ENCODE measurements at regions not wholly inside any gene's neighbourhood (a gene's known extent, or its start where the extent isn't known, plus 50 kb on each side); places are given as distances from the start of the nearest gene placed in this dataset.

- no peak for DNase-seq
Measured at GRCh38 chr2:196439760-196440159, 199.8 kb upstream of the CCDC150 start.

DNA sequence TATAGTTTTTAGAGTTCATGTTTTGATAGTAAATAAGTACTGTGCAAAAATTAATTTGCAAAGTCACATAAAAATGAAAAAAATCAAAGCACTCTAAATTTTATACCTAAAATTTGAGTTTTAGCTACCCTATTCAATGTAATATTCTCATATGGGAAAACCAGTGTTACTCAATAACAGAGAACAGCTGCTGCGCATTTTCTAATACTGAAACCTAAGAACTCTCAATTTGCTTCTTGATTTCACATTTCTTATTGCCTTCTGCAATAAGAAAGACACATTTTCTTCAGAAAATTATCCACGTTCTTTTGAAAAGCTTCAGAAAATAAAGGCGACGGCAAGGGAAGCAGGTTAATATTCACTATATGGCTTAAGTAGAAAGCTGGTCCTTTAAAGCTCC is 199.1 kb upstream of the CCDC150 start:
- DNase-seq, result no peak

- no peak for DNase-seq
Measured at GRCh38 chr2:196441527-196441926, 198.0 kb upstream of the CCDC150 start.

DNA sequence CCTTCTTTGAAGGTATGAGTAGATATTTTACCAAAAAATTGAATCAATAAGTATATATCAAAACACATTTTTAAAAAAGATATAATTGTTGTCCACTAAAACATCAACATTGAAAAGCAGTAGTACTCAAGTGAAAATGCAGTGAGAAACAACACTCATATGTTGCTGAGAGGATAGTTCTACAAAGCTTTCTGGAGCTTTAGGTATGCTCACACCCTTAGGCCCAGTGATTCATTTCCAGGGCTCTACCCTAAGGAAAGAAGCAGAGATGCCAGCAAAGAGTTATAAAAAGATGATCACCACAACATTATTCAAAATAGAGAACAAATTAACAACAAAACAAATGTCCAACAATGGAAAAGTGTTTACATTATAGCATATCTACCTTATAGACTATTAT is 197.3 kb upstream of the CCDC150 start:
- no peak for DNase-seq

DNA sequence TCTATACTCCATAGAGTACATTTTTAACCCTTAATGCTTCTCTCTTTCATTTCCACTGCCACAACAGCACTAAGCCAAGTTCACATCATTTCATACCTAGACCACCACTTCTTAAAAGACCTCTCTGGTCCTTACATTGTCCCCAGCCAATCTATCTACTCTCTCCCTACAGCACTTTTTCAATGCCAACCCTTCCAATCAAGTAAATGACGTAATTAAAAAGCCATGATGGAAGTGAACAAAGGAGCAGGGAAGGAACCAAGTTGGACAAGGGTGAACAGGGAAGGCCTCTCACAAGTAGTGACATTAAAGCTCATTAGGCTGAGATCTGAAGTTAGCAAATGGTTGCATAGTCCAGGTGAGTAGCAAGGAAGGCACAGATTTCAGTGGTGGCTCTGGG is 195.1 kb upstream of the CCDC150 start:
- DNase-seq, result no peak

- DNase-seq, result no peak
Measured at GRCh38 chr2:196445991-196446390, 193.5 kb upstream of the CCDC150 start.

- DNase-seq, result no peak
Measured at GRCh38 chr2:196448407-196449079, 191.0 kb upstream of the CCDC150 start.

DNA sequence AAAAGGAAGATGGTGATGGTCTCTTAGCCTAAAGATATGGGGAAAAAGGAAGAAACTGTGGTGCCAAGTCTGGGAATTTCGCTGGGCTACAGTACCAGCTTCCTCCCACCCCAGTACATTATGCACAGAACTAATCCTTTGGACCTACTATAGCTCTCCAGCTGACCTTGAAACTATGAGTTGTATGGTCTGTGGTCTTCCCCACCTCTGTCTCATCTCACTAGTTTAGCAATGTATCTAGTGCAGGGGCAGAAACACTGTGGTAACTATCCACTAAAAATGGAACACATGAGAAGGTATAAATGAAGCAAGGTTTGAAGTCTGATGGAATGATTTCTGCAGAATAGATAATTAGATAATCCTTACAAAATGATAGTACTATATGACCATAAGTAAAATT is 190.4 kb upstream of the CCDC150 start:
- no peak for DNase-seq

DNA sequence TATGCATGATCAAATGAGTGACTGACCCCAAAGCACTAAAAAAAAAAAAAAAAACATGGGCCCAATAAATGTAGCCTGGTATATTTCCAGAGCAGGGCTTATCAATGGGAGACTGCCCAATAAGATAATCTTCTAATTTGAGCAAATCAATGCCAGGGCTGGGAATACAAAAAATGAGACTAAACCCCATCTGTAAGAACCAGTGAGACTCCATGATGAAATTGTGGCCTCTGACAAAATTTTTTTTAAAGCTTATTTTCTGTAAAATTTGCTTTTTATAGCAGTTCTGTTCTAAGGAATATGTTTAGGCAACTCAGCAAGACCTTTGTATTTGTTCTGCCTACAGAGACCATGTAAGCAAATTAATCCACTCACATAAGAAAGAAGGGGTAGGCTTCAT is 186.8 kb upstream of the CCDC150 start:
- no peak for DNase-seq

GRCh38 chr2:196453613-196454047 is 185.9 kb upstream of the CCDC150 start:
- DNase-seq, result no peak

- DNase-seq, result no peak
Measured at GRCh38 chr2:196454492-196454891, 185.0 kb upstream of the CCDC150 start.

DNA sequence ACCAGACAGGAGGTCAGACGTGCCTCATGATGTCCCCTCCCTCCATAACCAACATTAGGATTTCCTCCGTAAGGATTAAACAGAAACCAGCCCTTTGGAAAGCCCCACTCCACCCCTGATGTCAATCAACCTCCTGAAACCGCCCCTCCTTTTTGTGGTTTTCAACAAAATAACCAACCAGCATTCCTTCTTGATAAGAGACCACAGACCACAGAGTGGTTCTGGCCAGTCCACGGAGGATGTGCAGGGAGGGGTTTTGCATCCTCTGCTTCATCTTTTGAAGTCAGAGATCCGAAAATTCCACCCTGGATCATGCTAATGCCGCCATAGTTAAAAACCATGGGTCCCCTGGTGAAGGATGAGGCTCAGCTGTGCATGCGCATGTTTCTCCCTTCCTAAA is 180.0 kb upstream of the CCDC150 start:
- no peak for DNase-seq

- DNase-seq, result no peak
Measured at GRCh38 chr2:196463706-196464105, 175.8 kb upstream of the CCDC150 start.

DNA sequence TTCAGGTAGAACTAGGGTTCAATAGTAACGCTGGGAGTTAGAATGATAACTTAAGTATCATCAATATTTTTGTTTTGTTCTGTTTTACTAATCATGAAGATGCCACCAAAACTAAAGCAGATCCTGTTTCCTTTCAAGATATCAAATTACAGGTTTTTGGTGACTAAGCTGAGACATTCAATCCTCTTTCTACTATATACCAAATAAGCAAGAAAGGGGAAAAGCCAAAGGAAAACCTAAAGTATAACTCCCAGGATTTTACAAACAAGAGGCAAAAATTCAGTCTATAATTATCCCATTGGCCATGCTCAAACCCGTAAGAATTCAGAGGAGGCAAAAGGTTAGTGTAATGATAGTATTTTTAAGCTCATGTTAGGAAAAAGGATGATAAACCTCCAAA is 175.2 kb upstream of the CCDC150 start:
- no peak for DNase-seq

DNA sequence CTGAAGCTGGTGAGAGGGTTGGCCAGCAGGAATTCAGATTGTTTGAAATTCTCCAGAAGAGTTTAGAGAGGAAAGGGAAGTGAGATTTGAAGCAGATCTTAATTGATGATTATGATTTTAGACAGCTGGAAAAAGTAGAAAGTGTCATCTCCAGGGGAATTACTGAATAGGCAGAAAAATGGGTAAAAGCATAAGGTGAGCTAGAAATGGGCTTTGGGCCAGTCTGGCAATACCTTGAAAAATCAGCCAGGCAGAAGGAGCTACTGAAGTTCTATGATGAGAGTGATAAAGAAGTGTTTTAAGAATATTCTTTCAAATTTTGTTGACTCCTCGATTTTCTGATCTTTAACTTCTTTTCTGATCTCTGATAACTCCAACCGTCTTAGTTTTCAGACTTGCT is 172.9 kb upstream of the CCDC150 start:
- no peak for DNase-seq

DNA sequence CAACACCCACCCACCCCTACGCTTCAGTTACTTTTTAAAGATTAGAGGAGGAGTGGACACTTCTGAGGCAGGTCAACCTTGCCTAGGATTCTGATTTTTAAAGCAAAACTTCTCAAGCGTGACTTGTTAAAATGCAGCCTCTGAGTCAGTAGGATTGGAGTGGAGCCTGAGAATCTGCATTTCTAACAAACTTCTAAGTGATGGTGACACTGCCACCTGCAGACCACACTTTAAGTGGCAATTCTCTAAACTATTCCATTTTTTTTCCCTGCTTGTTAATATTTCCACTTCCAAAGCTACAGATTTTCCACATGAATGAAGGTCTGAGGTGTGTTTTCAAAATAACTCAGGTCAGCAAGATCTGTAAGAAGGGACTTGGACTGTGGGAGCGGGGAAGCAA is 171.1 kb upstream of the CCDC150 start:
- no peak for DNase-seq

- no peak for DNase-seq
Measured at GRCh38 chr2:196473617-196474016, 165.9 kb upstream of the CCDC150 start.

- no peak for DNase-seq
Measured at GRCh38 chr2:196475611-196476010, 163.9 kb upstream of the CCDC150 start.

DNA sequence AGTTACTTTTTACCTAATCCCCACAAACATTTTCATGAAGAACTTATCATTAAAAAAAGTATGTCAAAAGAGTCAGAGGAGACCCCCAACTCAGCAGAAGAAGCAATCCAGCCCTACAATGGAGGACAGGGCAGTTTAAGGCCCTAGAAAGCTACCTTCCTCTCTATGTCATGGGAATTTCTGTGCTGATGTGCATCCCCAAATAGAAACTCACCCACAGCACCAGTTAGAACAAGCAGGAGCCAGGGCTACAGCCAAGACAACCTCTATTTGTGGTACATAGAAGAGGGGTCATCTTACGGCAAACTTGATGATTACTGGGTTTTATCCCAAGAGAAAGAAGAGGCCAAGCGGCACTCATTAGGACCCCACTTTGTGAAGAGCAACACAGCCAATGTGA is 160.9 kb upstream of the CCDC150 start:
- no peak for DNase-seq

- DNase-seq, result no peak
Measured at GRCh38 chr2:196479350-196479749, 160.2 kb upstream of the CCDC150 start.

DNA sequence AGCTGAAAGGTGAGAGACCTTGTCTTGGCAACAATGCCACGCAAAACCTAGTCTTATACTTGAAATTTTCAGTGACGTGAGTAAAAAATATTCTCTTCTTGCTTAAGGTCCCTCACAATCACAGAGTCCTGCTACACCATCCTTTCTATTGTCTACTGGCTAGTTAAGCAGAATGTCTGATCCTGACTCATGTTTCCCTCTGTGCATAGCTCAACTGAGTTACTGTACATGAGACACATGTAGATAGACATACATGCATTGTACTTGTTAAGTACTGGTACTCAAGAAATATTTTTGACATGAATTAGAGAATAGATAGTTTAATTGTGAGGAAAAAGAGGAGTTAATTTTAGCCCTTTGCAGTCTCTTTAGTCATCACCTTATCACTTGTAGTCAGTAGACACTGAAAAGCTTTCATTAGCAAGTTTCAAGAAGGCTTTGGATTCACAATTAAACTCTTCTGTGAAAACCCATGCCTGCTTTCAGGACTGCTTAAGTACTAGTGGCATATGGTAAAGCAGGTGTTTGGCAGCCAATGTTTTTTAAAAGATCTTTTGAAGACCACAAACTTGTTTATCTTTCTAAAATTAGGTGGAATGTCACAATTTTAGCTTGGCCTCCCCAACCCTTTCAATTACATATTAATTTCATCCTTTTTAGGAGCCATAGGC is 158.7 kb upstream of the CCDC150 start:
- no peak for DNase-seq

DNA sequence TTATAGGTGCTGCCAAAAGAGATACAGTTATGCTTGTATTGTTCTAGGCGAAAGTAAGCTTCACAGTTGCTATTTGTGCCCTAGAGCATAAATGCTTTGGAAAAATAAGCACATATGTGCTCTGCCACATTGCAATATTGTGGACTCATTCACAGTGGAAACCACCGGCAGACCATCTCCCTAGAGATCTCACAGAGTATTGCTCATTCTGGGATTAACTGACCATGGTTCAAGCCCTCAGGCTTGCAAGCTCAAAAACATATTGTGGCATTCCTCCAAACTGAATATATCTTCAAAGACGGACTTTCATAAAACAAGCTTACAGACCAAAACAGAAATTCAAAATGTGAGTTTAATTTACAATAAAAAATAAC is 158.2 kb upstream of the CCDC150 start:
- DNase-seq, result no peak

DNA sequence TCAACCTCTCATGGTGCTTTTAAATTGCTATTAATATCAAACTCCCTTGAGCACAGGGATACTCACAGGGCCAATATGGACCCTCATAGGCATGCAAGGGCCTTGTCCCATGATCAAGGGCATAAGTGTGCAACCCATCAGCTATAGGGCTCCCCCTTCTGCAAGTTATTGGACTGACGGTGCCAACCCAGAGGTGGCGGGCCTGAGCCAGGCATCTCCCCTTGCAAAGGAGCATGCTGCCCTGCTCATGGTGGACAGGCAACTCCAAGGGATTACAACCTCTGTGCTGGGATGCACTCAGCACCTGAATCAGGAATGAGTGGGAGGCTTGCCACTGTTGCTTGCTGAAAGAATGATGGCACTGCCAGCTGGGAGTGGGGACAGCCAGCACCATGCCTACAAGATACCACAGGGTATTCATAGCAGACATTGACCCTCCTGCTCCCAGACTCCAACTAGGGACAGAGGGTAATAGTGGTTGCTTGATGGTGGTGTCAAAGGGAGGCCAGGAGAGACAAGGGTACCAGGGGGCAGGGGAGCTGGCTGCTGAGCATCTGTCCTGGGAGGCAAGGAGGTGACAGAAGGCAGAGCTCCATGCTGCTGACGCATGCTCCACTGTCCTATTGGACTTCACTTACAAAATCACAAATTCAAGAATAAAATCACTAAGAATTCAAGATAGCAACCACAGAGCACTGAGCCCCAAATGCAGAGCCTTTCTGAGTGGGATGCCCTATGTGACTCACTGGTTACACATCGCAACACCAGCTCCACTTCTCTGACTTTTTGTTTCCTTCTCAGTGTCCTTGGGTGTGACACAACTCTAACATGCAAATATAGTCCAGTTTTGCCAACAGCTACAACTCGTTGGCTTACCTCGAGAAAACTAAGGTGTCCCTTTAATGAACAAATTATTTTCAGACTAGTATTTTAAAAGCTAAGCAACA is 157.1 kb upstream of the CCDC150 start:
- no peak for DNase-seq

All from right lung (tissue), 2 donors.